ENCODE measurements at regions not wholly inside any gene's neighbourhood (a gene's known extent, or its start where the extent isn't known, plus 50 kb on each side); places are given as distances from the start of the nearest gene placed in this dataset.
"Not testable (repeated sequence)": the region's sequence is repeated elsewhere in the genome, so short reads cannot be mapped to it uniquely, and the experiment has no call there.

- TF ChIP-seq CTCF (conservative IDR thresholded peaks at IDR 0.05; ENCODE audit: low read depth, low read length) = no peak
- DNase-seq (ENCODE audit: low read depth) = no peak
- H3K4me3 ChIP-seq (ENCODE audit: low read depth, low read length) = no peak overlapping the region
Measured at GRCh38 chr14:27750114-27750513, 1016.5 kb upstream of the FOXG1 start.

GRCh38 chr14:27757642-27758041 is 1008.9 kb upstream of the FOXG1 start:
- not testable (repeated sequence) for H3K4me3 ChIP-seq (ENCODE audit: low read depth, low read length); DNase-seq (ENCODE audit: low read depth)

GRCh38 chr14:27760367-27760766 is 1006.2 kb upstream of the FOXG1 start:
- not testable (repeated sequence) for DNase-seq (ENCODE audit: low read depth); H3K4me3 ChIP-seq (ENCODE audit: low read depth, low read length)

GRCh38 chr14:27799066-27800028 is 967.2 kb upstream of the FOXG1 start:
- DNase-seq (ENCODE audit: low read depth); H3K4me3 ChIP-seq (ENCODE audit: low read depth, low read length): not testable (repeated sequence)

- DNase-seq (ENCODE audit: low read depth); H3K4me3 ChIP-seq (ENCODE audit: low read depth, low read length): not testable (repeated sequence)
Measured at GRCh38 chr14:27817746-27818430, 948.7 kb upstream of the FOXG1 start.

- not testable (repeated sequence) for H3K4me3 ChIP-seq (ENCODE audit: low read depth, low read length); DNase-seq (ENCODE audit: low read depth)
Measured at GRCh38 chr14:27826149-27826548, 940.4 kb upstream of the FOXG1 start.

GRCh38 chr14:27831978-27832377 is 934.6 kb upstream of the FOXG1 start:
- not testable (repeated sequence) for H3K4me3 ChIP-seq (ENCODE audit: low read depth, low read length); DNase-seq (ENCODE audit: low read depth)

- not testable (repeated sequence) for DNase-seq (ENCODE audit: low read depth); H3K4me3 ChIP-seq (ENCODE audit: low read depth, low read length)
Measured at GRCh38 chr14:27833001-27833400, 933.6 kb upstream of the FOXG1 start.

- no peak overlapping the region for H3K4me3 ChIP-seq (ENCODE audit: low read depth, low read length)
- no peak for TF ChIP-seq CTCF (conservative IDR thresholded peaks at IDR 0.05; ENCODE audit: low read depth, low read length)
- no peak for DNase-seq (ENCODE audit: low read depth)
Measured at GRCh38 chr14:27836386-27836785, 930.2 kb upstream of the FOXG1 start.

- TF ChIP-seq CTCF (conservative IDR thresholded peaks at IDR 0.05; ENCODE audit: low read depth, low read length) = no peak
- H3K4me3 ChIP-seq (ENCODE audit: low read depth, low read length) = no peak overlapping the region
- DNase-seq (ENCODE audit: low read depth) = no peak
Measured at GRCh38 chr14:27845241-27845850, 921.2 kb upstream of the FOXG1 start.
